ENCODE measurements at regions not wholly inside any gene's neighbourhood (a gene's known extent, or its start where the extent isn't known, plus 50 kb on each side); places are given as distances from the start of the nearest gene placed in this dataset.

DNA sequence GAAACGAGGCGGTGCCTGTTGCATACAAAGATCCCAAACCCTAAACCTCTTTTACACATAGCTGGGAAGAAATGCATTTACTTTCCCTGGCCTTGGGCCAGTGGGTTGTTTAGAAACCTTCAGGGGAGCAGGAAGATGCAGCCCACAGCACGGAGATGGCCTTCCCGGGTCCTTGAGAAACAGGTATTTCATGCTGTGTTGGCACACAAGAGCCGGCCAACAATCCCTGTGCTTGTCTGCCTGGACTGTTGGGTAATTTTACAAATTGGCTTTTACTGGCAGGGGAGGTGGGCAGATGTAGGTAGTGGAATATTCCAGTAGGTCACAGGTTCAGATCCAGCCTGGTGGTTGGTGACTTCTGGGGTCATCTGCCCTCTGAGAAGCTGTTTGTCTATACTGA, 148.0 kb downstream of the FOXL1 start:
- DNase-seq (ENCODE audit: low read depth) = no peak
- no peak overlapping the region for H3K4me3 ChIP-seq (ENCODE audit: low read length)
- TF ChIP-seq, protein P1, sequence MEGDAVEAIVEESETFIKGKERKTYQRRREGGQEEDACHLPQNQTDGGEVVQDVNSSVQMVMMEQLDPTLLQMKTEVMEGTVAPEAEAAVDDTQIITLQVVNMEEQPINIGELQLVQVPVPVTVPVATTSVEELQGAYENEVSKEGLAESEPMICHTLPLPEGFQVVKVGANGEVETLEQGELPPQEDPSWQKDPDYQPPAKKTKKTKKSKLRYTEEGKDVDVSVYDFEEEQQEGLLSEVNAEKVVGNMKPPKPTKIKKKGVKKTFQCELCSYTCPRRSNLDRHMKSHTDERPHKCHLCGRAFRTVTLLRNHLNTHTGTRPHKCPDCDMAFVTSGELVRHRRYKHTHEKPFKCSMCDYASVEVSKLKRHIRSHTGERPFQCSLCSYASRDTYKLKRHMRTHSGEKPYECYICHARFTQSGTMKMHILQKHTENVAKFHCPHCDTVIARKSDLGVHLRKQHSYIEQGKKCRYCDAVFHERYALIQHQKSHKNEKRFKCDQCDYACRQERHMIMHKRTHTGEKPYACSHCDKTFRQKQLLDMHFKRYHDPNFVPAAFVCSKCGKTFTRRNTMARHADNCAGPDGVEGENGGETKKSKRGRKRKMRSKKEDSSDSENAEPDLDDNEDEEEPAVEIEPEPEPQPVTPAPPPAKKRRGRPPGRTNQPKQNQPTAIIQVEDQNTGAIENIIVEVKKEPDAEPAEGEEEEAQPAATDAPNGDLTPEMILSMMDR (conservative IDR thresholded peaks at IDR 0.05; ENCODE audit: low read depth, low read length) = no peak

DNA sequence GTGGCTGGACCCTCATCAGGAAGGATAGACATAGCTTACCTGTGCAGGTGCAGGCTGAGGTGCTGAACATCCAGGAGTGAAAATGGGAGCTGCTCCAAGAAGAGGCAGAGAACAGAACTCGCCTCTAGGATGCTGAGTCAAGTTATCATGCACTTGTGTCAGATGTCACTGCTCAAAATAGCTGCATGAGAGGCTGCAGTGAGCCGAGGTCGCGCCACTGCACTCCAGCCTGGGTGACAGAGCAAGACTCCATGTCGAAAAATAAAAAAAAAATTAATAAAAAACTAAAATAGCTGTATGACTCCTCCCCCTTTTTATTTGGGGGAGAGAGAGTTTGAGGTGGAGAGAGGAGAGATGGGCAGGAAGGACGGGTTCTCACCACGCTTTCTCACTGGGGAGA, 148.8 kb downstream of the FOXL1 start:
- TF ChIP-seq, protein P1 (conservative IDR thresholded peaks at IDR 0.05; ENCODE audit: low read depth, low read length) = no peak
- no peak overlapping the region for H3K4me3 ChIP-seq (ENCODE audit: low read length)

DNA sequence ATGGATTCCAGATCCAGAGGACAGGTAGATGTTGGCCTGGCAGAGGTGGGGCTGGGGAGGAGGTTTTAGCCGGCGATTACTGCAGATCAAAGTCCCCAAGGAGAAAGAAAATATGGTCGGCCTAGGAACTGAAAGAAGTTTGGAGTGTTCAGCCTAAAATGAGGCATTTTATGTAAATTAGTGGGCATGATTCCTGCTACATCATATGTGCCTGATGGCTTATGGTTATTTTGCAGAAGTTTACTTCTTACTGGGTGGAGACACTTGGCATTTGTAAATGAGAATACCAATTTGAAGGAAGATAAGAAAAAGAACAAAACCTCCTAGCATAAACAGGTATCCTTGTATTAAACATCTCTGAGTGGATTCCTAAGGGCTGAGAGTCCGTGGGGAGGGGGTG, 149.3 kb downstream of the FOXL1 start:
- no peak for DNase-seq (ENCODE audit: low read depth)
- TF ChIP-seq, protein P1 (conservative IDR thresholded peaks at IDR 0.05; ENCODE audit: low read depth, low read length) = no peak
- no peak overlapping the region for H3K4me3 ChIP-seq (ENCODE audit: low read length)

More for the DNA sequence above, 148.8 kb downstream of the FOXL1 start:
- no peak for DNase-seq (ENCODE audit: low read depth)

DNA sequence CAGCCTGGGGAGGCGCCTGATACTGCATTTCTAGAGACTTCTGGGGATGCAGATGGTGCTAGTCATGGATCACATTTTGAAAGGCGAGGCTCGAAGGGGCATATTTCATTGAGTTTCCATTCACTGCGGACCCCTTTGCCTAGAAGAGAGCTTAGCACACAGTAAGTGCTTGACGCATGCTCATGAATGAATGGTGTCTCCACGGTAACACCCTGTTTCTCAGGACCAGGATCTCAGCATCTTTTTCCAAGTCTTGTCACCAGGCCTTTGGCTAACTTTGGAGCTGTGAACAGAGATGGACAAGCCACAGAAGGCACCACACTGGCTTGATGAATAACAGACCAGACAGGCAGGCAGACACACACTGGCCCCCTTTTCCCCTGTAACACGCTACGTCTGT, 151.3 kb downstream of the FOXL1 start:
- DNase-seq (ENCODE audit: low read depth) = no peak
- TF ChIP-seq, protein P1 (conservative IDR thresholded peaks at IDR 0.05; ENCODE audit: low read depth, low read length) = no peak
- no peak overlapping the region for H3K4me3 ChIP-seq (ENCODE audit: low read length)

DNA sequence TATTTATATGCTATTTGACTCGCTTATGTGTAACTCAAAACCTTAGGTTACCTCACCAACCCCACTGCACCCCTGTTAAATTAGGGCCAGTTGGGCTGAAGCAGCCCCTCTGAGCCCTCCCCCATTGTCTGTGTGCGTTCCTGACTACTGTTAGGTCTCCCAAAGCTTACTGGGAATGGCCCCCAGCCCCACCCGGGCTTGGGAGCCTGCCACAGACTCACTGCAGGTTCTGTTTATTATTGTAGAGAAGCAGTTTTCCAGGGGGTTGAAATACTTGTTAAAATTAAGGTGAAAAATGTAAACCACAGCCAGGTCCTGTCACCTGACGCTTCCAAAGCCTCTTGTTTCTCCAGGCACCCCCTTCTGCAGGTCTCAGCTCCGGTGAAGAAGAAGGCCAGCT, 151.7 kb downstream of the FOXL1 start:
- TF ChIP-seq, protein P1 (conservative IDR thresholded peaks at IDR 0.05; ENCODE audit: low read depth, low read length) = no peak
- DNase-seq (ENCODE audit: low read depth) = no peak

DNA sequence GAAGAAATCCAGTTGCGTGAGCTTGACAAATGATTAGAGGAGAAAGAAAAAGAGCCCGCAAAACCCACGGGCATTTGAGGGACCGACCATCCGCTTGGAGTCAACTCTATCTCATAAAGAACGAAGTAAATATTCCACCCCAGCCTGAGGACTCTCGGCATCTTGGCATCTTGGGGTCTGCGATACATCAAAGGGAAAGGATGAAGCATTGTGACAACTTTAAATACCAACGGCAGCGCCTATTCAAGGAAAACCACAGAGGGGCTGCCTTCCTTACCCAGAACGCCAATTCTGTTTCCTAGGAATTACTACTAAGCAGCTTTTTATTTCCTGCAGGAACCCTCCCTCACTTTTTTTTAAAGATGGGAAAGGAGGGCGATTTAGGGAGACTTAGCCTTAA, 152.2 kb downstream of the FOXL1 start:
- TF ChIP-seq, protein P1 (conservative IDR thresholded peaks at IDR 0.05; ENCODE audit: low read depth, low read length) = no peak
- no peak for DNase-seq (ENCODE audit: low read depth)
- no peak overlapping the region for H3K4me3 ChIP-seq (ENCODE audit: low read length)

More for the DNA sequence above, 151.7 kb downstream of the FOXL1 start:
- H3K4me3 ChIP-seq (ENCODE audit: low read length) = no peak overlapping the region

DNA sequence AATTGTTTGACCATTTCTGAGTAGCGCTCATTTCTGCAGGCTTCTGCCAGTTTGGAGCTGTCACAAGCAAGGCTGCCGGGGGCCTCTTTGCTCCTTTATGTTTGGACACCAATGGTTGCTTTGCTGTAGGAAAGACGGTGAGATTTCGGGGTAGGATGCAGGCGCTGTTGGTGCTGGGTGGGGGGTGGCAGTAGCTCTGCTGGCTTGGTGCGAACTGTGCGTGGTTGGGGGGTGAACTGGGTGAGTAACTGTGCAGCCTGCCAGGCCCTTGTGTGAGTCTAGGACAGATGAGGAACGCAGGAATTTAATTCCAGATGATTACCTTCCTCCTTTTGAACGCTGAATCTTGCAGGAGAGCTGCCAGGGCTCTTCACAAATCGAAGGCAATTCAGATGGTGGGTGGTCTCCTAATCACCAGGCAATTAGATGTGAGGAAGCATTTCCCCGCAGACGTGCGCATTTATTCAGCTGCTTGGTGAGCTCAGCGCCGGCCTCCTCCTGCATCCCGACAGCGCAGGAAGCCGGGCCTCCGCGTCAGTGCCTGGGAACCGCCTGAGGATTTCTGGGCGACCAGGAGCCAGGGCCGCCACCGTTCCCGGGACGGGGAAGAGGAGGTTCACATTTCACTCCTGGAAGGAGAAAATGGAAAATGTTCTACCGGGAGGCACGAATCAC, 154.4 kb downstream of the FOXL1 start:
- peak; percentile 14 for DNase-seq (ENCODE audit: low read depth)
- TF ChIP-seq, protein P1 (conservative IDR thresholded peaks at IDR 0.05; ENCODE audit: low read depth, low read length) = no peak
- H3K4me3 ChIP-seq (ENCODE audit: low read length) = no peak overlapping the region
